Tongue (tissue), 2 donors: ENCODE measurements at regions not wholly inside any gene's neighbourhood (a gene's known extent, or its start where the extent isn't known, plus 50 kb on each side); places are given as distances from the start of the nearest gene placed in this dataset. TPM values are rescaled to one million over a fixed set of nuclear protein-coding genes. Genes with fewer than 3 reads are reported as not detected.

Experiments used
- DNase-seq: peaks from one replicate; pipeline ENCODE4 v3.0.0-alpha.2; 2015
- small RNA-seq: library from RNA; depleted of rRNA; stranded (forward); fragments of <200 nt; gene quantifications from one replicate; pipeline ENCODE3, GENCODE V24; 2014; ENCODE audit warnings: low replicate concordance

DNA sequence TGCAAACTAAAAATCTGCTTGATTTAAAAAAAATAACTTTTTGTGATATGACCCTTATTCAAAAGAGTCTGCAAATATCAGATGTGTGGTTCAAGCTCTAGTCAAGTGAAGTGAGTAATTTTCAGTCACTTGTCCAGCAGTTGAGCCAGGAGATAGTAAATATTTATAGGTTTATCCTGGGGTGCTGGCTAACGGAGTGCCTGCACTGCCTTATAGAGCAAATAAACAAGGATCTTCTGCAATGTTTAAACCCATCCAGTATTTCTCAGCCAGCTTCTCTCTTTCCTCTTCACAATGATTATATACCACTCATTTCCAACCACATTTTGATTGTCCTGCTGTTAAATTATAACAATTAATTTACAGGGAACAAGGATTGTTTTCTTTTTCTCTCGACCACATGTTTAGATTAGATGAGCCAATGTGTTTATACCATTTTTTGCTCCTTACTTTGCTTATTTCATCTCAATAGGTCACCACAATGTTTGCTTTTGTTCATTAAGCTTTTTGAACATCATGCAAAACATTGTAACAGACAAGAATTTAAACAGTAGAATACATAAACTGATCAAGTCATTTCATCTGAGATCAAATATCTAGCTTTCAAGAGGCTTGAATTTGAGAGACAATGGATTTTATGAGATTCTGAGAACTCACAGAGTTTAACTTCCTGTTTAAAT is 60.3 kb upstream of the GREM2 start:
- DNase-seq, result no peak

DNA sequence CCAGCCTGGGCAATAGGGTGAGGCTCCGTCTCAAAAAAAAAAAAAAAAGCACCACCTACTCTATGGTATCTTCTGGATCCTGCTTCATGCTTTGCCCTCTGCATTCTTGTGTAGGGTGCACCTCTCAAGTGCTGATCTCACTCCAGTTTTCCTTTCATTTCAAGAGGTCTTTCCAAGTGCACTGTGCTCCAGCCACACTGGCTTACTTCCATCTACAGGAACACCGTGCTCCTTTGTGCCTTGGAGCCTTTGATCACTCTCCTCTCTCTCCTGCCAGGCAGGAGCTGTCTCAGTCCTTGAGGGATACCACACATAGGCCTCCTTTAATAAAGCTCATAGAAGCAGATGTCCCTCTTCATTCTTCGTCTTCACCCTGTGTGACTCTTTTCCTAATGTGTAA is 55.4 kb upstream of the GREM2 start:
- no peak for DNase-seq

DNA sequence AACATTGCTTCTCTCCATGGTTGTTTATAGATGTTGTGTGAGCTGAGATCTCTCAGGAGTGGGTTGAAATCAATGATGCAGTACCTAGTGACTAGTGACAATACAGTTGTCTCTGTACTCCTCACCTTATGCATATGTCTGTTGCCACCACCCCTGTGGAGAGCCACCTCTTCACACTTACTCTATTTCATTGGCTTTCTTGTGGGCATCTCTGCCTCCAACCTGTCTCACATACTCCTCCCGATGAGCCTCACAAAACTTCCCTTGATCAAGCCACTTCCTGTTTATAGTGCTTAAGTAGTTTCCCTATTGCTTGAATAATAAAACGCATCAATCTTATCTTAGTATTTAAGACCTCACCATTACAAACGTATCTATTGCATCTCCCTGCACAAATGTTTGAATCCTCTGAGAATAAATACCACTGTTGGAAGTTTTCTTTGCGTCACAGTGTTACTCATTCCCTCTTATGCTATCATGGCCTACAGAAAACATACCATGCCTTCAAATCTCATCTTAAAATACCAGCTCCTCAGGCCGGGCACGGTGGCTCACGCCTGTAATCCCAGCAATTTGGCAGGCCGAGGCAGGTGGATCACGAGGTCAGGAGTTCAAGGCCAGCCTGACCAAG is 54.7 kb upstream of the GREM2 start:
- no peak for DNase-seq

DNA sequence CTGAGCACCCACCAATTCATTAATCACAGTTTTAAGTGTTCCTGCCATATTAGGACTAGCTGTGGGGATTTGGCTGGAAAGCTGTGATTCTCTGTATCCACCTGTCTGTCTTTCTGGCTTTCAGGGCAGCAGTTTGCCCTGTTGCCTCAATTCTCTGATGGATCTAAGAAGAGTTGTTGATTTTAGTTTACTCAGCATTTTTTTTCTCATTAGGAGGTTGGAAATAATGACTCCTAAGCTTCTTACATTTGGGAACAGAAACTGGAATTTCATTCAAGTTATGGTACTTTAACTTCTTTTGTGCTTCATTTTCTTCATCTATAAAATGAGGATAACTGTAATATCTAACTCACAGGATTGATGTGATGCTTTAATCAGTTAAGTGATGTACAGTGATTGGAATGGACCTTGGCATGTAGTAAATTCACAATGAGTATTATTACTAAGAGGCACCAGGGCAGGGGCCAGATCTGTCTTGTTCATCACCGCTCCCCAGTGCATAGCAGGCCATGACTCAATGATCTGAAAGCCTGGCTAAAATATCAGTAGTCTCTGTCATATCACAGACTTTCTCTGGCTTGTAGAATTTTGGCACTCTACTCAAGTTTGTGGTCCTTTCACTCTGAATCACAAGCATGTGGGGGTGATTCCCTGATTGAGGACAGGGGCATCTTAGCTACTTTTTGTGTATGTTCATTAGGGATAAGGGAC is 51.4 kb upstream of the GREM2 start:
- no peak for DNase-seq

Small RNA genes in the stretch of these regions (small RNA-seq; reads per million reads assigned to genes)
- not detected for gene RF00019
